GM21619 (cell line): ENCODE measurements at regions not wholly inside any gene's neighbourhood (a gene's known extent, or its start where the extent isn't known, plus 50 kb on each side); places are given as distances from the start of the nearest gene placed in this dataset.
A peak's percentile ranks its signal among the peaks of the same experiment; 100 is the strongest.
"Not testable (repeated sequence)": the region's sequence is repeated elsewhere in the genome, so short reads cannot be mapped to it uniquely, and the experiment has no call there.

Experiments
- ATAC-seq: cut with Tn5 transposase; IDR thresholded peaks from one replicate; pipeline ENCODE4 v1.9.1; 2021; ENCODE audit not compliant: unreplicated experiment

DNA sequence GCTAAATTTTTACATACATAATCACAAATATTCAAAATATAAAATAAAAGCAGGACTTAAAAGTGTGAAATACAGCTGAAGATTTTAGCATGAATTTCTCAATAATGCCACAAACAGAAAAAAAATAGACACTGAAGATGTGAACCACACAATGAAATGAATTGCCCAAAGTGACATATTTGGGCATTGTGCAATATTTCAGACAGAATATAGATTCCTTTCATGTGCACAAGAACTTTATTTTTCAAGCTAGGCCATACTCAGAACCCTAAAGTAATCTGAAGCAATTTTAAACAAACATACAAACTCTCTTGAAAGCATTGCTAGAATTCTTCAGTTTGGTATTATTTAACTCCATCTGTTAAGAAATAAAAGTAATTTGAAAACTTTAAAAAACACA is 764.1 kb downstream of the STIM2 start:
- ATAC-seq: no peak

GRCh38 chr4:27628609-27629008 is 768.0 kb downstream of the STIM2 start:
- ATAC-seq: no peak

- ATAC-seq: no peak
Observed at GRCh38 chr4:27629532-27630225, 769.0 kb downstream of the STIM2 start.

GRCh38 chr4:27635936-27636913 is 775.6 kb downstream of the STIM2 start:
- peak; percentile 58 for ATAC-seq

GRCh38 chr4:27638163-27638915 is 777.7 kb downstream of the STIM2 start:
- no peak for ATAC-seq

- ATAC-seq: no peak
Observed at GRCh38 chr4:27643101-27643500, 782.5 kb downstream of the STIM2 start.

- no peak for ATAC-seq
Observed at GRCh38 chr4:27648416-27648815, 787.8 kb downstream of the STIM2 start.

DNA sequence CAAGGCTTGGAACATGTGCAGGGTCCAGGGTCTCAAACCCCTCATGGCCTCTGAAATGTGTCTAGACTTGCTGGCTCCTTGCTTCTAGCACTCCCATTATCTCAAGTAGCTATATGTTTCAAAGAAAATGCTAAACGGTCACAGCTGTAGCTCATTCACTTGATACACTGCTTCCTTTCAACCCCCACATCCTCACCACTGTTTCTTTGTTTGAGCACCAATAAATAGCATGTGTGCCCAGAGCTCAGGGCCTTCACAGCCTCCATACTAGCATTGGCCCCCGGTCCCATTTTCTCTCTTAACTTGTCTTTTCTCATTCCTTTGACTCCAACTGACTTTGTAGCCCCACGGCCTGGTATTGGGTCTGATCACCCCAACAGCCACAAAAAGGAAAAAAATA is 801.8 kb downstream of the STIM2 start:
- ATAC-seq: no peak

GRCh38 chr4:27666943-27667342 is 806.3 kb downstream of the STIM2 start:
- ATAC-seq: no peak

GRCh38 chr4:27668001-27668400 is 807.4 kb downstream of the STIM2 start:
- no peak for ATAC-seq

GRCh38 chr4:27678027-27678426 is 817.4 kb downstream of the STIM2 start:
- no peak for ATAC-seq

- peak; percentile 98 for ATAC-seq
Observed at GRCh38 chr4:27684610-27685011, 824.0 kb downstream of the STIM2 start.

DNA sequence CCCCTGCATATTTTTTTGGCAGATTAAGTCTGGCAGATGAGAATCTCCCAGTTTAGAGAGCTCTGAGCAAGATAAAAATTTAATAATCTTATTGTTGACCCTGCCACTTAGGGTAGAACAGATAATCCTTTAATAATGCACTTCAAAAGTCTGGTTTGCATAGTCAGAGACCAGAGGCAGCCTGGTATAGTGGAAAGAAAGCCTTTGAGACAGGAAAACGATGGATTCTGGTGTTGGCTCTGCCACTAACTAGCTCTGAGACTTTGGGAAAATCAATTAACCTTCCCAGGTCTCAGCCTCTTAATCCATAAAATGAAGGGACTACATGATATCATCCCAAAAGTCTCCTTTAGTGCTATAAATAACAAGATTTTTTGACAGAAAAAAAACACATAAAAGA is 824.5 kb downstream of the STIM2 start:
- no peak for ATAC-seq

DNA sequence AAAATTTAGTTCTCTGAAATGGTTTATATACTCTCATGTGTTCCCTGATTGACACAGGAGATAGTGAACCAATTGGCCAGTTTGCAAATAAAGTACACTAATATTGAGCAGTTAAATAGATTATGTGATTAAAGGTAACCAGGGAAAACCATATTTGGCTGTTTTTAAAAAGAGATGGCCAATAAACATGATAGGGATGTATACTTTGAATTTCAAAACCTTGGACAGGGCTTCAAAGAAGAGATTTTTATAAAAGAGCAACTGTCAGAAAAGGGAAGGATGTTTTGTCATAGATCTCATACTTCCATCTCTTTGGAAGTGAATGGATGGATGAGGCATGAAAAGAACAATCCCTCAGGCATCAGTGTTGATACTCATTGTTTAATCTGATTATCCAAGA is 825.3 kb downstream of the STIM2 start:
- no peak for ATAC-seq

DNA sequence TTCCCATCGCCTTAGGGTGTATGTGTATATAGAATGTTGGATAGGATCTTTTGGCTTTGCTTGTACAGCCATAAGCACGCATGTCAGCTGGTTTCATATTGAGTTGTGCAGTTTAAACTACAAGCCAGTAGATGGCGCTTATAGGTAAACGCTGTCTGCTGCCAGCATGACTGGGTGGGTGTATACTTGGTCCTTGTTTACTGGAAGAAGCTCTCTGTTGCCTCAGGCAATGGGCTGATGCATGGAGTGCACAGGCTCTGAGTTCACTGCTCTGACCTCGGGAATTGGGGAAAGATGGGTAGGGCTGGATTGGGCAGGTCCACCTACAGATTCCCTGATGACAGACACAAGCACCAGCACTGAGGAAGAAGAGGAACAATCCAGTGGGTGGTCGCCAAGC is 831.5 kb downstream of the STIM2 start:
- peak; percentile 70 for ATAC-seq

DNA sequence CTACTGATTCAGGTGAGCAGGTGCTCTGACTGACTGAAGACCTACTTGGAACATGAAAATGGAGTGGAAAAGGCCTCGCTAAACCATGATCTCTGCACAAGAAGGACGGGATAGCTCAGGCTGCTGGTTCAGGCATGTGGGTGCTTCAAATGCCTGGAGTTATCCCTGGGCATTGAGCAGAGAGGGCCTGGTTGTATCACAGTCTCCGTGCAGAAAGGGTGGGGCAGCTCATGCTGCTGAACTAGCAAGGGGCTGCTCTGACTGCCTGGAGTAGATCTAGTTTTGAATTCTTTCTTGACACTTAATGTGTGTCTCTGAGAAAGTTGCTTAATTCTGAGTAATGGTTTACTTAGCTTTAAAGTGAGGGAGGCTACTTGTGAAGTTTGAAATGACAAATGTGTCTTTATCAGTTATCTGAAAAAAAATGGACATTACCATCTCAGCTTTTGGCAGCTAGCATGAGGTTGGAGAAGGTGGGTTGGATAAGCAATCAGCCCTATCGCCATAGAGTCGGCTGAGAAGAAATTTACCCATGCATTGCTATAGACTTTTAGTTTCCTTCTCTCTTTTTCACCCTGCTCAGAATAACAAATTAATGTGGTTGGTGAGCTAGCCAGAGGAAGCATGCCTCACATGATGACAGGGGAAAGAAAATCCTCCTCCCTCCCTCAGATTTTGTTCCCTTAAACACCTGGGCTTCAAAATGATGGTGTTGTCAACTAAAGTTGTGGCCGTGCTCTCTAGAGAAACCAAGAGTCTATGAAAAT is 832.4 kb downstream of the STIM2 start:
- ATAC-seq: no peak

DNA sequence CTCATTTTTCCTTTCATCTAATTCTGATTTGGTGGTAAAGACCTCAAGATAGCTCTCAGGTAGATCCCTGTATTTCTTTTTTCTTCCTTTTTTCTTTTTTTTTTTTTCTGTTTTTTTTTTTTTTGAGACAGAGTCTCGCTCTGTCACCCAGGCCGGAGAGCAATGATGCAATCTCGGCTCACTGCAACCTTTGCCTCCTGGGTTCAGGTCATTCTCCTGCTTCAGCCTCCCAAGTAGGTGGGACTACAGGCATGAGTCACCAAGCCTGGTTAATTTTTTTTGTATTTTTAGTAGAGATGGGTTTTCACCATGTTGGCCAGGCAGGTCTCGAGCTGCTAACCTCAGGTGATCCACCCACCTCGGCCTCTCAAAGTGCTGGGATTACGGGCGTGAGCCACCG is 835.6 kb downstream of the STIM2 start:
- not testable (repeated sequence) for ATAC-seq

GRCh38 chr4:27701606-27702005 is 841.0 kb downstream of the STIM2 start:
- ATAC-seq: no peak

- no peak for ATAC-seq
Observed at GRCh38 chr4:27702730-27703431, 842.2 kb downstream of the STIM2 start.

GRCh38 chr4:27703771-27704170 is 843.1 kb downstream of the STIM2 start:
- no peak for ATAC-seq
